Right lobe of liver (tissue), 4 donors: ENCODE measurements at regions not wholly inside any gene's neighbourhood (a gene's known extent, or its start where the extent isn't known, plus 50 kb on each side); places are given as distances from the start of the nearest gene placed in this dataset.

ENCODE experiments used
- CTCF ChIP-seq, 4 donors: fragments of 200-600 bp in 3 of 4; fragments of 450-650 bp in 1 of 4; IDR thresholded peaks; one replicate each; pipeline versions ENCODE4 v1.5.1 to v1.8.0; 2016 to 2022; ENCODE audit warnings: antibody characterized with exemption in 4 of 4, mild to moderate bottlenecking in 2 of 4
- POLR2A ChIP-seq: fragments of 450-650 bp; IDR thresholded peaks from one replicate; pipeline ENCODE4 v1.6.1; 2017; ENCODE audit warnings: antibody characterized with exemption, mild to moderate bottlenecking
- donor health status: DM: no; HTN: no; CAD: no.
- donor health status: DM: no; HTN: no; CAD: no.
- donor health status: DM: no; HTN: yes; CAD: no.

GRCh38 chr9:25975667-25976066, 297.4 kb upstream of the TUSC1 start:
- no peak for TF ChIP-seq CTCF (IDR thresholded peaks at IDR 0.05)
- no peak for TF ChIP-seq POLR2A
